HepG2 (cell line): ENCODE measurements at regions not wholly inside any gene's neighbourhood (a gene's known extent, or its start where the extent isn't known, plus 50 kb on each side); places are given as distances from the start of the nearest gene placed in this dataset.
A peak's percentile ranks its signal among the peaks of the same experiment; 100 is the strongest.

Source experiments
- ATAC-seq: fragments of 200-7000 bp; cut with Tn5 transposase; 3 replicates; pipeline ENCODE4 v1.9.1; 2020; ENCODE audit warnings: mild to moderate bottlenecking, moderate library complexity
- BruUV-seq: library from RNA; stranded (reverse); fragments of 400-500 nt; replicated peaks from 2 replicates; lab custom pipeline; 2021; lab: Mats Ljungman, UMichigan
- CTCF ChIA-PET: fragments of 300-600 bp; formaldehyde crosslinking; extraction: SDS; loops from one replicate; lab custom pipeline; 2021; ENCODE audit warnings: low total read pairs, inconsistent platforms, low intra/inter-chr PET ratio; lab: Yijun Ruan, JAX
- POLR2A ChIA-PET: fragments of 350-600 bp; sonication (Branson Sonifier 250); formaldehyde crosslinking; loops from one replicate; lab custom pipeline; 2020; ENCODE audit warnings: antibody characterized with exemption, inconsistent platforms; lab: Yijun Ruan, JAX
- DNase-seq: peaks from one replicate; pipeline ENCODE4 v3.0.0-alpha.2; 2015; ENCODE audit warnings: low spot score
- FAIRE-seq: peaks from 3 replicates; lab custom pipeline; 2011; peaks lifted over from hg19 to GRCh38; lab: Jason Lieb, UNC
- H2AFZ ChIP-seq: one replicate; pipeline ENCODE4 v1.6.1; 2011; ENCODE audit warnings: low read length, inconsistent platforms
- H3K27ac ChIP-seq: fragments of 300-600 bp; 3 replicates; pipeline ENCODE4 v1.8.0; 2011; ENCODE audit warnings: mixed run types, mild to moderate bottlenecking, mixed read lengths, low read length, inconsistent platforms; ENCODE audit not compliant: insufficient read depth; ENCODE audit errors: extremely low read length
- H3K27me3 ChIP-seq, 2 experiments: fragments of 200-600 bp in 1 of 2; 2 replicates in 1 of 2; 3 replicates in 1 of 2; pipeline versions ENCODE4 v1.6.0 to v1.8.0; 2011; ENCODE audit warnings: low read length in 2 of 2, mild to moderate bottlenecking in 2 of 2, moderate library complexity in 2 of 2, inconsistent platforms in 1 of 2; ENCODE audit not compliant: insufficient read depth in 2 of 2, control insufficient read depth in 1 of 2
- H3K36me3 ChIP-seq, 2 experiments: fragments of 200-600 bp in 1 of 2; replicated peaks in 1 of 2; 2 replicates in 1 of 2; 3 replicates in 1 of 2; pipeline versions ENCODE4 v1.5.1 to v1.8.0; 2011; ENCODE audit warnings: low read length in 2 of 2, inconsistent platforms in 1 of 2; ENCODE audit not compliant: insufficient read depth in 2 of 2, control insufficient read depth in 1 of 2
- H3K4me1 ChIP-seq: 2 replicates; pipeline ENCODE4 v1.5.1; 2012; ENCODE audit warnings: low read length, inconsistent platforms; ENCODE audit not compliant: insufficient read depth
- H3K4me2 ChIP-seq: 2 replicates; pipeline ENCODE4 v1.6.0; 2011; ENCODE audit warnings: low read depth, low read length, inconsistent platforms
- H3K4me3 ChIP-seq, 3 experiments: fragments of 200-600 bp in 1 of 3; sonication (generic), shearing (Covaris generic) in 1 of 3; replicated peaks in 1 of 3; 2 replicates each; pipeline ENCODE4 v1.5.1; 2011 to 2016; ENCODE audit warnings: low read length in 3 of 3, inconsistent platforms in 2 of 3, low read depth in 2 of 3, mild to moderate bottlenecking in 2 of 3, control low read depth in 1 of 3, mixed read lengths in 1 of 3; ENCODE audit not compliant: insufficient read depth in 1 of 3
- H3K79me2 ChIP-seq: one replicate; pipeline ENCODE4 v1.6.1; 2011; ENCODE audit warnings: low read length, inconsistent platforms; ENCODE audit not compliant: insufficient read depth
- H3K9ac ChIP-seq: 2 replicates; pipeline ENCODE4 v1.6.0; 2011; ENCODE audit warnings: mild to moderate bottlenecking, low read depth, low read length, inconsistent platforms; ENCODE audit not compliant: insufficient read depth
- H3K9me3 ChIP-seq: 2 replicates; pipeline ENCODE4 v1.5.1; 2012; ENCODE audit warnings: mild to moderate bottlenecking, low read length
- H4K20me1 ChIP-seq: 2 replicates; pipeline ENCODE4 v1.6.0; 2011; ENCODE audit warnings: inconsistent platforms, mild to moderate bottlenecking, low read length, moderate library complexity; ENCODE audit not compliant: insufficient read depth
- ATF1 ChIP-seq: IDR thresholded peaks from 2 replicates; pipeline ENCODE4 v1.6.1; 2016; ENCODE audit warnings: mild to moderate bottlenecking, control low read depth
- BCL6 ChIP-seq: IDR thresholded peaks from 2 replicates; pipeline ENCODE4 v1.6.1; 2016; ENCODE audit warnings: missing genetic modification reagents, missing compliant biosample characterization
- CENPX ChIP-seq: sonication (generic); formaldehyde crosslinking; IDR thresholded peaks from 2 replicates; pipeline ENCODE4 v1.9.0; 2021; ENCODE audit warnings: mild to moderate bottlenecking, missing genetic modification reagents, moderate library complexity
- DDIT3 ChIP-seq: sonication (generic); formaldehyde crosslinking; IDR thresholded peaks from 2 replicates; pipeline ENCODE4 v1.4.0; 2020; ENCODE audit warnings: mild to moderate bottlenecking, missing genetic modification reagents
- ERF ChIP-seq: IDR thresholded peaks from 2 replicates; pipeline ENCODE4 v1.6.1; 2018; ENCODE audit warnings: missing biosample characterization, missing genetic modification reagents
- FOXC1 ChIP-seq: sonication (generic); formaldehyde crosslinking; IDR thresholded peaks from 2 replicates; pipeline ENCODE4 v1.8.0; 2022; ENCODE audit warnings: mild to moderate bottlenecking, missing genetic modification reagents, borderline replicate concordance
- GATAD2A ChIP-seq: IDR thresholded peaks from 2 replicates; pipeline ENCODE4 v1.6.1; 2016
- GFI1 ChIP-seq: sonication (generic); formaldehyde crosslinking; IDR thresholded peaks from 2 replicates; pipeline ENCODE4 v1.5.0; 2020; ENCODE audit warnings: missing genetic modification reagents, mild to moderate bottlenecking, borderline replicate concordance
- HDAC1 ChIP-seq: sonication (generic); formaldehyde crosslinking; IDR thresholded peaks from 2 replicates; pipeline ENCODE4 v1.5.1; 2020; ENCODE audit warnings: mild to moderate bottlenecking, missing genetic modification reagents
- HMGXB4 ChIP-seq, 2 experiments: sonication (generic) in 1 of 2; formaldehyde crosslinking in 1 of 2; IDR thresholded peaks; 2 replicates each; pipeline versions ENCODE4 v1.4.0 to v1.6.1; 2018 to 2020; ENCODE audit warnings: missing genetic modification reagents in 2 of 2, borderline replicate concordance in 1 of 2, low read depth in 1 of 2, mild to moderate bottlenecking in 1 of 2, missing biosample characterization in 1 of 2
- KDM3A ChIP-seq: IDR thresholded peaks from 2 replicates; pipeline ENCODE4 v1.6.1; 2018; ENCODE audit warnings: low read depth, missing compliant biosample characterization
- KLF16 ChIP-seq, 2 experiments: sonication (generic) in 1 of 2; formaldehyde crosslinking in 1 of 2; IDR thresholded peaks; 2 replicates each; pipeline versions ENCODE4 v1.6.1 to v1.8.0; 2016 to 2023; ENCODE audit warnings: missing genetic modification reagents in 2 of 2, missing compliant biosample characterization in 1 of 2
- MBNL3 ChIP-seq: fragments of 250-450 bp; sonication (Bioruptor Pico); conservative IDR thresholded peaks from 2 replicates; pipeline ENCODE4 v1.8.0; 2022; ENCODE audit warnings: mild to moderate bottlenecking, inconsistent platforms
- NR2F2 ChIP-seq: IDR thresholded peaks from 2 replicates; pipeline ENCODE4 v1.6.1; 2012; ENCODE audit warnings: low read depth, inconsistent platforms, borderline replicate concordance
- POGK ChIP-seq: sonication (generic); formaldehyde crosslinking; conservative IDR thresholded peaks from 2 replicates; pipeline ENCODE4 v1.8.0; 2022; ENCODE audit warnings: mild to moderate bottlenecking, moderate library complexity, missing genetic modification reagents
- ZMAT3 ChIP-seq: sonication (generic); formaldehyde crosslinking; conservative IDR thresholded peaks from 2 replicates; pipeline ENCODE4 v1.7.0; 2021; ENCODE audit warnings: missing genetic modification reagents
- ZMYM4 ChIP-seq: sonication (generic); formaldehyde crosslinking; IDR thresholded peaks from 2 replicates; pipeline ENCODE4 v1.8.1; 2023; ENCODE audit warnings: mild to moderate bottlenecking, missing genetic modification reagents
- ZNF205 ChIP-seq: IDR thresholded peaks from 2 replicates; pipeline ENCODE4 v1.6.1; 2018; ENCODE audit warnings: missing biosample characterization, missing genetic modification reagents
- ZNF224 ChIP-seq: sonication (generic); formaldehyde crosslinking; IDR thresholded peaks from 2 replicates; pipeline ENCODE4 v1.5.0; 2020; ENCODE audit warnings: mild to moderate bottlenecking, missing genetic modification reagents
- ZNF335 ChIP-seq: sonication (generic); formaldehyde crosslinking; IDR thresholded peaks from 2 replicates; pipeline ENCODE4 v1.4.0; 2020; ENCODE audit warnings: missing genetic modification reagents
- WGBS: methylation state at CpG from one replicate; pipeline ENCODE4 v1.1.6; 2017; ENCODE audit warnings: low lambda C conversion rate; 5-methylcytosine and 5-hydroxymethylcytosine counted together
- in situ Hi-C: cut with HindIII; loops from 2 replicates; pipeline ENCODE4 v1.10.0; 2017; ENCODE audit warnings: low pct_unique_long_range_greater_than_20kb; ENCODE audit not compliant: extremely low pct_ligation_motif_present
- intact Hi-C: fragments of 100-400 bp; cut with micrococcal nuclease; formaldehyde crosslinking; loops from one replicate; pipeline ENCODE4 v1.10.0; 2022; ENCODE audit not compliant: unreplicated experiment

GRCh38 chr7:54931532-54931931, 87.3 kb upstream of the EGFR start (continued):
- TF ChIP-seq ZNF224 (CRISPR knock-in tag) (no peak), CENPX (CRISPR knock-in tag) (no peak)

GRCh38 chr7:54932818-54933543, 85.8 kb upstream of the EGFR start:
- 4% methylated on average over 33 of the region's 34 CpGs for WGBS
- peak overlapping the region; percentile 76 for H3K4me2 ChIP-seq
- peak; percentile 24; the same call in 1 of the 2 replicates for TF ChIP-seq HDAC1 (CRISPR knock-in tag)
- TF ChIP-seq DDIT3 (CRISPR knock-in tag) = no peak
- 0 out of 2 replicates have a peak, but pooled peaks have one; percentile 35 for TF ChIP-seq BCL6
- TF ChIP-seq ZNF205 = no peak
- TF ChIP-seq KLF16 (CRISPR knock-in tag; IDR thresholded peaks at IDR 0.05) = 0 out of 4 replicates have a peak, but pooled peaks of 1 of the 2 experiments have one; percentile 34
- no peak for TF ChIP-seq KDM3A (CRISPR knock-in tag)
- TF ChIP-seq ZMYM4 (CRISPR knock-in tag) = peak; percentile 39; the same call in 1 of the 2 replicates
- TF ChIP-seq FOXC1 (CRISPR knock-in tag) = no peak
- 0 out of 2 replicates have a peak, but pooled peaks have one; percentile 16 for TF ChIP-seq GATAD2A (CRISPR knock-in tag)
- no peak for TF ChIP-seq ATF1
- 0 out of 4 replicates have a peak, but pooled peaks of 1 of the 2 experiments have one; percentile 58 for TF ChIP-seq HMGXB4 (CRISPR knock-in tag; IDR thresholded peaks at IDR 0.05; ENCODE audit: borderline replicate concordance in 1 of 2, low read depth in 1 of 2)
- TF ChIP-seq GFI1 (CRISPR knock-in tag) = no peak
- TF ChIP-seq ZNF335 (CRISPR knock-in tag) = no peak
- no peak for TF ChIP-seq ERF (CRISPR knock-in tag)
- TF ChIP-seq ZMAT3 (CRISPR knock-in tag) = no peak
- TF ChIP-seq NR2F2 = no peak
- no peak for TF ChIP-seq MBNL3 (CRISPR knock-in tag)
- no peak for TF ChIP-seq POGK (CRISPR knock-in tag)

More at GRCh38 chr7:54932818-54933543, 85.8 kb upstream of the EGFR start:
- Histone ChIP-seq H3K9me3 (no peaks in the 10 kb centered on the region), H3K36me3 (no peaks in the 10 kb centered on the region), H3K9ac (no peak overlapping the region), H3K27me3 (no peaks in the 10 kb centered on the region), H4K20me1 (no peaks in the 10 kb centered on the region), H3K4me1 (peaks cover 9% of the 10 kb centered on the region), H3K27ac (no peak overlapping the region), H3K4me3 (peak overlapping the region; percentile 36 to 61 (median 59); a peak in 4 of 6 replicates), H3K79me2 (no peaks in the 10 kb centered on the region), H2AFZ (no peak overlapping the region)
- FAIRE-seq (no peak), ATAC-seq (peak; percentile 100), DNase-seq (peak; percentile 17)
- BruUV-seq = no TSS peak
- ChIA-PET POLR2A (no interaction called here), CTCF (no interaction called here)
- in situ Hi-C loops = no loop called here
- intact Hi-C loops = no loop called here
